ENCODE measurements at regions not wholly inside any gene's neighbourhood (a gene's known extent, or its start where the extent isn't known, plus 50 kb on each side); places are given as distances from the start of the nearest gene placed in this dataset.

DNA sequence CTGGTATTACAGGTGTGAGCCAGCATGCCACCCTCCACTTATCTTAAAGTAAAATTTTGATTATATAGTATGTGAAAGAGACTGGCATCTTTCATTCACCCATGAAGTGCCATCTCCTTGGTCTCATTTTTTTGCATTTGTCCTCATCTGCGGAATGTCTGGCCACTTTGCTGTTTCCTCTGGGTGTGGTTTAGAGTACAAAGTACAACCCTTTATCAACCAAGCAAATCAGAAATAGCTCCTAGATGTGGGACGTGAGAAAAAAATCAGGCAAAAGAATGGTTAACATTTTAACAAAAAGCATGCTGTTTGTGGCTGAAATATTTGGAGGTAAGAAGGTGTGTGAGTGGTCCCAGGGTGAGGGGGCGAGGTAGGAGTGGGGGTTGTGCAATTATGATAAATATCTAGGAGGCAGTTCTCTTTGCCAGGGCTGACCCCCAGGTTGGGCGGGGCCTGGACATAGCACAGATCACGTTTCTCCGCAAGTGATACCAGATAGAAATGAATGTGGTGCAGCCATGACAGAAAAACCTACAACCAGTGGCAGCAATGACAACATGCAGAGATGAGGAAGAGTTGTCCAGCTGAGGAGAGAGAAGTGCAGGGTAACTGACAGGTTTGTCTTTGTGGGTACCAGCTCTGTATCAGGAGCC lies 115.8 kb upstream of the SERTAD2 start:
- no peak for DNase-seq (ENCODE audit: low read depth)

DNA sequence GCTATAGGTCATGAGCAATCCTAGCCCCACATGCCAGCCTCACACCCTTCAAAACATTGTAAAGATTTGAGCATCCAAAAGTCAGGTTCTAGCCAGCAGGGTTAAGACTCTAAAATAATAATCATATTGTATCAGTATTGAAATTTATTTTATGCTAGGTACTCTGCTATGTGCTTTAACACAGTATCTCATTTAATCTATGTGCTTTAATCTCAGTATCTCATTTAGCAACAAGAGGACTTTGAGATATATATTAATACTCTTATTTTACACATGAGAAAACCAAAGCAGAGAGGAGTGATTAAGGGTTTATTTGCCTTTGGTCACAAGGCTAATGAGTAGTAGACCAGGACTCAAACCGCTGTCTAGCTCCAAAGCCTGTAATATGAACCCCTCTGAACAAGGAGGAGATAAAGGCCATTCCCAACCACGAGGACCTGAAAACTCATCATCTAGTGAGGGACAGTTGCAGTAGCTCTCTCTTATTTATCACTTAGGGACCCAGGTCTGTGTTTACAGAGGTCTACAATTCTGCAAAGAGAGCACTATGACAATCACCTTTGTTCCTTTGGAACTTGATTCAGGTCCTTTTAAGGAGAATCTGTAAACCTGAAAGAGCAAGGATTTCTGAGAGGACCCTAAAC lies 116.5 kb upstream of the SERTAD2 start:
- no peak for DNase-seq (ENCODE audit: low read depth)

DNA sequence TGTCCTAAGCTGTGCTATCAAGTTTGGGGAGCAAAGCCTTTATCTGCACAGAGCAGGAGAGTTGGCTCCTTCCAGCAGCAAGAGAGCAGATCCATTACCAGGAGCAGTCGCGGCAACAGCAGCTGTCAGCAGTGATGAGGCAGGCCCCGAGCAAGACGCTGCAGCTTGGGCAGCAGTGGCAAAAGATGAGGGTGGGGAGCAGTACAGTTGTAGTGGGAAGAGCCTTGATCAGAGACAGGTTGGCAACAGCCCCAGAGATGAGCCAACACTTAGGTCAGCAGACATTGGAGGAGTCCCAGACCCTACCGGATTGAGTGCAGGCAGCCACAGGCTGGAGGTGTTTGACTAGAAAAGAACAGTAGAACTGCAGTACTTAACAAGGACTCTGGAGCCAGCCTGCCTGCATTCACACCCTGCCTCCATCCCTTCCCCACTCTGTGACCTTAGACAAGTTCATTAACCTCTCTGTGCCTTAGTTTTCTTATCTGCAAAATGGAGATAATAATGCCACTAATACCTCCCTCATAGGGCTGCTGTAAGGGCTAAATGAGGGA lies 117.1 kb upstream of the SERTAD2 start:
- no peak for DNase-seq (ENCODE audit: low read depth)

DNA sequence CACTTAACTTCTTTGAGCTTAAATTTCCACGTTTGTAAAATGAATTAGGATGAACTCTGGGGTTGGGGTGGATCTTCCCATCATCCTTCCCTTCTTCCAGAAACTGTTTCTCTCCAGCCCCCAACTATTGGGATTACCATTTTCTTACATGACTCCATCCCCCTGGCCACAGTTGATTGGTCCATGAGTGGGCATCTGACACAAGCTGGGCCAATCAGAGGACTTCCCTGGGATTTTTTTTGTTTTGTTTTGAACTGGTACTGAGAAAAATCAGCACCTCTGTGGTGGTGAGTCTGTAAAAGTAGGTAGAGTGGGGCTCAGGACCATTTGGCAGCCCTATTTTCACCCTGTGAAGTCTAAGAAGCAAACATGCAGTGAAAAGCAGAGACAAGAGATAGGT lies 118.0 kb upstream of the SERTAD2 start:
- DNase-seq (ENCODE audit: low read depth) = no peak

DNA sequence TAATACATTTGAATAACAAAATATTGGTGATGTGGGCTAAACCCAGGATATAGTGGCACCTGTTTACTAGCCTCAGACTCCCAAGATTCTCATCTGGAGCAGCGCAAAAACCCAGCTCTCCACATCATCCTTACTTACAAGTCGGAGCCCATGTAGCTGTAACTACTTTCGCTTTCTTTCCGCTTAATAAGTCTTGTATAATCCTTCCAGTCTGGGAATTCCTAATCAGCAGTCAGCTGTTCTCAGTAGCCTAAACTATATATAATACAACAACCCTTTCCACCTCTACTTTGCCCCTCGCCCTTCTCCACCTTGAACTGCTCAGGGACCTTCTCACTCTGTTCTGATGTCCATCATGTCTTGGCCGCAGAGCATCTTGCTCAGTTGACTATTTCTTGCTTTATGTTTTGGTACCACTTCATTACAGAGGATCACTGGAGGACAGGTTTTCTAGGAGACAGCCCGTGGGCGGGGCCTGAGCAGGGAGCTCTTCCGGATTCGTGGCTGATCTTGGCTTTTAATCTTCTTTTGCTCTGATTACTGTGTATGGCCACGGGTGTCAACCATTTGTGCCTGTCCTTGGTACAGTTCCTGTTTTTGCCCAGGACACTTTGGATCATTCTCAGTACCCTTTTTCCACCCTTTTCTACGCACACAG lies 119.9 kb upstream of the SERTAD2 start:
- DNase-seq (ENCODE audit: low read depth) = no peak

DNA sequence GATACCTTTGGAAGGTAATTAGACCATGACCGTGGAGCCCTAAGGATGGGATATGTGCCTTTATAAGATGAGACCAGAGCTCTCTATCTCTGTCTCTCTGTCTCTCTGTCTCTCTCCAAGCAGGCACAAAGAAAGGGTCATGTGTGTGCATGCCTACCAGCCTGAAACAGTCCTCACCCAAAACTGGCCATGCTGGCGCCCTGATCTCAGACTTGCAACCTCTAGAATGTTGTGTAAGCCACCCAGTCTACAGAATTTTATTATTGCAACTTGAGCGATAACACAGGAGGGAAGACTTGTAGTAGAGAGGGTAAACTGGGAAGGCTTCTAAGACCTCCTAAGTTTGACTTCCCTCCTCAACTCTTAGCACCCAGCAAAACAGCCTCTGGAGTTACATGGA lies 124.1 kb upstream of the SERTAD2 start:
- DNase-seq (ENCODE audit: low read depth) = no peak

DNA sequence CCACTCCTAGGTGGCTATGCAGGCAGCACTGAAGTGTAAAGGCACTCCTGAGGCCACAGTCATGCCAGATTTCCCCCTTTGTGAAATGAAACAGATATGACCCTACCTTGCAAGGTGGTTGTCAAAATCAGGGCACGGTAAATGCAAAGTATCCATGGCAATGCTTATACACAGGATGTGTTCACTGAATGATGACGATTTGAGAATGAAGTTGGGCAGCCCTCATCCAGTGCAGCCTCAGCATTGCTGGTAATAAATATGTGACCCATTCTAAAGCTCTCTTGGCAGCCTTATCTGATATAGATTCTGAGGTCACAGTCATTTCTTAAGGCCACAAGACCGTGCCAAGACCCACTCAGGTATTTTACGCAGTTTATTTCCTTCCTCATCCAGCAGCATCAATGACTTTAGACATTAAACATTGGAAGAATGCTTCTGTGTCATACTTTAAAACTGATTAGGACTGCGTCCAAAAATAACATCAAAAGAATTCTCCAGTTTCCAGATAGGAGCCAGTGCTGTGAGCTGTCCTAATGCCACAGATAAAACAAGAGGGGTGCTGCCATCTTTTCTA lies 125.5 kb upstream of the SERTAD2 start:
- no peak for DNase-seq (ENCODE audit: low read depth)

DNA sequence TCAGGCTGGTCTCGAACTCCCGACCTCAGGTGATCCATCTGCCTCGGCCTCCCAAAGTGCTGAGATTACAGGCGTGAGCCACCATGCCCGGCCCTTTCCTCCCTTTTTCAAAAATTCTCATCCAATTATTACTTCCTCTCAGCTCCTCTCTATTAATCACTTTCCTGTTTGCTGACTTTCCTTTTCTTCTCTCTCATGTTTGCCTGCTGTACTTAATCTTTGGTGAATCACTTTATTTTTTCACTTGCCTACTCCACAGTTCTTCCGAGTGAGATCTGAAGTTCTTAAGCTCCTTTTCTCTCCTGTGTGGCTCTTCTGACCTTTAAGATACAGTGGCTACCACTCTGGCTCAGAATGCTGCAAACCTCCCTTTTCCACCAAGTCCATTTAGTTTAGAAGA lies 126.3 kb upstream of the SERTAD2 start:
- DNase-seq (ENCODE audit: low read depth) = no peak

DNA sequence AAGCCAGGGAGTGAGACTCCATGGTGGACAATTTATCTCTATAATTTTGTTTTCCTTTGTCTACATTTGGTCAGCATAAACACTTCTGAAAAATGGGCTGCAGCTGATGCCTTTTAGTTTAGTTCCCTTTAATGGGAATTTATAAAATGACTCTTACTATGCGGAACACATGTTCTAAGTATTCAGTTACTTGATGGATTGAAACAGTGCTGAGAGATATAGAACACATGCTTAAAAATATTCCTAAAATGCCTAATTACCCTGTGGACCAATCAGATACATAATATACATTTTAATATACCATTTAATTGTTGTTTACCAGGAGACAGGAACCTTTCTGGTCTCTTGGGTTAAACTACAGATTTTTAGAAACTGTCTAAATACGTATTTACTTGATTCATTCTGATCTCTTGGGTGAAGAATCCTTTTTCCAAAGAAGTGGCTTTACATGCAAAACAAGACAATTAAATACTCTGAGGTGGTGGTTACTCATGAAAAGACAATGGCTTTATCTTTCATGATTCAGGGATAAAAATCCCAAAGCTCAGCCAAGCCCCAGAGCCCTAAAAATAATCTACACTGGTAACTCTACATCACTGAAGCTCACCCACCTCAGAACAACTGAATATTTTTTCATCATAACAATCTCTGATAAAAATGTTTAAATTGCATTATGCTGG lies 128.1 kb upstream of the SERTAD2 start:
- DNase-seq (ENCODE audit: low read depth) = no peak

DNA sequence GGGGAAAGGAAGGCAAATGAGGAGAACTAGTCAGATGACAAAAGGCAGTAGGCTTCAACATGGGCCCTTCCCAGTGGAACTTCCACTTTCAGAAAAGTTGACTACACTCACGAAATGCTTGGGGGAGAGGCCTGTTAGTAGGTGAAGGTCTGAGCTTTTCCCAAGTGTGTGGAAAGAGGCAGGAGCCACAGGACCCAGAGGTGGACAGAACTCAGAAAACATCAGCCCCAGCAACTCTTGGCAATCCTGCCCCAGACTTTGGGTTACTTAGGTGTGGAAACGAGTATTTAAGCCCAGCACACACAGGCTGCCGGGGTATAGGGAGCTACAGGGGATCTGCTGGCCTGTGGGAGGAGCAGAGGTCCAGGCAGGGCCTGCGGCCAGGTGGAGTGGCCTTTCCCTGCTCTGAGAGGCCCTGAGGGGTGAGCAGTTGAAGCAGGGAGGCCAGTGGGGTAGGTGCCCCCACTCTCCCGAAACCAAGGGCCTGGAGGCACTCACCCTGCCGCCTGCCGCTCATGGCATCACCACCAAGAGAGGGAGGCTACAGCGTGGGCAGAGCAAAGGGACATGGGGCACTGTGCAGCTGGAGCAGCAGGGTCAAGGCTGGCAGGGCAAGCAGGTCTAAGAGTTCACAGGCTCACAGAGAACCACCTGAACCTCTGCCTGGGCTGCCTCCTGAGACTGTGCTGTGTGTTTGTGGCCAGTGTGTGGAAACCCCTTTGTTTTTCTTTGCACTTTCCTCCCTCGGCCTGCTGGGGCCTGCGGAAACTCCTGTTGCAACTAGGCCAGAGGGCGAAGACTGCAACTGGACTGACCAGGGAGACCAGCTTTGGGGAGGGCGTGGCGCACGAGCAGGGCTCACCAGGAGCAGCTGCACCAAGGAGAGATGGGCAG lies 130.7 kb upstream of the SERTAD2 start:
- no peak for DNase-seq (ENCODE audit: low read depth)

DNA sequence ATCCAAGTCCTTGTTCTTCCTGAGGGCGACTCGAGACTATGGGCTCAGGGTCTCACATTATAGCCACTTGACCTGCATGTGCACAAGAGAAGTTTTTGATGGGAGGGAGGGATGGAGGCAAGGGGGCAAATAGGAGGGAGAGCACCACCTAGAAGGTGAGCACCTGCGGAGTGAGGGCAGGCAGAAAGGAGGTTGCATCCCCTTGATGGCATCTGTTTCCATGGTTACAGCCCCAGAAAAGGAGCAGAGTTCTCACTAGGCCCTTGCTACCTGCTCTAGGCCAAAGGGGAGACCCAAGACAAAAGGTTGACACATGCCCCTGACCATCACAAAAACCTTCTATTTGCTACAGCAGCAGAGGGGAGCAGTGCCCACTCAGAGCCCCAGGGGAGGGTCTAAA lies 131.5 kb upstream of the SERTAD2 start:
- no peak for DNase-seq (ENCODE audit: low read depth)

DNA sequence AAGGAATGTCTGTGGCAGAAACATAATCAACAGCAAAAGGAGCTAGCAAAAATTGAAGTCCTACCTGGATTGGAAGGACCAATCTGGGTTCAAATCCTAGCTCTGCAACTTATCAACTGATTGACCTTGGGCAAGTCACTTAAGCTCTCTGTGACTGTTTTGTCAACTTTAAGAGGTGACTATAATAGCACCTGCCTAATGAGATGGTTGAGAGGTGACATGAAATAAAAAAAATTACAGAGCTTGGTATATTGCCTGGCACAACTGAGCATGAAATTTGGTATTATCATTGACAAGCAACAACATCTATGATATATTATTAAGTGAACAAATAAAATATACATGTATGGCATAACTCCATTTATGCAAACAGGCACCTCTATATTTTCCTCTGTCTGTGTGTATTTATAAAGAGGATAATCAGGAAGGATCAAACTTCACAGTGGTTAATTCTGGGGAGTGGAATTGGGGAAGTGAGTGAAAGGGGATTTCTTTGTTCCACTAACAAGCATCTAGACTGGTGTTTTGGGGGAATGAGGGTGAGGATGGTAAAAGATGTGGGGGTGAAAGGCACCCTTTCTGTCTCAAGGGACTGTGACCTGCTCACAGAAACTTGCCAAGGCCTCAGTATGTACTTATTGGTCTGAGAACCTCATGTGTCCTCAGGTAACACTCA lies 132.8 kb upstream of the SERTAD2 start:
- no peak for DNase-seq (ENCODE audit: low read depth)

DNA sequence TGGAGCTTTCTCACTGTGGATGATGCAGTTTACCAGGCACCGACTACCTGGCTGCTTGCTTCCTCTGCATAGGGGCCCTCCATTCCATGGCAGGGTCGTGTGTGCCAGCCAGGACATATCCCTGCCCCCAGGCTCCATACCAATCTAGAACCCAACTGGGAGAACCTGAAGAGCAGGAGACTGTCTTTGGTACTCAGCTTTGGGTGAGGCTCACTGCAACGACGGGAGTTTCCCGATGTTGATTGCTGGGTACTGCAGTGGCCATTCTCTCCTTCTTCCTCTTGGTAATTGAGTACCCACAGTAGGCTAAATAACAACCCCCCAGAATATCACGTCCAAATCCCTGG lies 133.3 kb upstream of the SERTAD2 start:
- no peak for DNase-seq (ENCODE audit: low read depth)

DNA sequence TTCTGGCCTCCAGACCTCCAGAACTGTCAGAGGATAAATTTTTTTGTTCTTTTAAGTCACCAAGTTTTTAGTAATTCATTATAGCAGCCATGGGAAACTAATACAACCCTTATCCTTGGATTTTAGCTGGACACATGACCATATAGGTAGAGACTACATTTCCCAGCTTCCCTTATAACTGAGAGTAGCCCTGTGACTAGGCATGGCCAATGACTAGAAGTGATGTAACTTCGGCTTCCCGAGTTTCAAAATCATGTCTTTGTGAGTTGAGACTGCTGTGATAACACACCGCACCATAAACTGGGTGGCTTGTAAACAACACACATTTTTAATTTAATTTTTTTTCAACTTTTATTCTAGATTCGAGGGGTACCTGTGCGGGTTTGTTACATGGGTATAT lies 134.0 kb upstream of the SERTAD2 start:
- no peak for DNase-seq (ENCODE audit: low read depth)

DNA sequence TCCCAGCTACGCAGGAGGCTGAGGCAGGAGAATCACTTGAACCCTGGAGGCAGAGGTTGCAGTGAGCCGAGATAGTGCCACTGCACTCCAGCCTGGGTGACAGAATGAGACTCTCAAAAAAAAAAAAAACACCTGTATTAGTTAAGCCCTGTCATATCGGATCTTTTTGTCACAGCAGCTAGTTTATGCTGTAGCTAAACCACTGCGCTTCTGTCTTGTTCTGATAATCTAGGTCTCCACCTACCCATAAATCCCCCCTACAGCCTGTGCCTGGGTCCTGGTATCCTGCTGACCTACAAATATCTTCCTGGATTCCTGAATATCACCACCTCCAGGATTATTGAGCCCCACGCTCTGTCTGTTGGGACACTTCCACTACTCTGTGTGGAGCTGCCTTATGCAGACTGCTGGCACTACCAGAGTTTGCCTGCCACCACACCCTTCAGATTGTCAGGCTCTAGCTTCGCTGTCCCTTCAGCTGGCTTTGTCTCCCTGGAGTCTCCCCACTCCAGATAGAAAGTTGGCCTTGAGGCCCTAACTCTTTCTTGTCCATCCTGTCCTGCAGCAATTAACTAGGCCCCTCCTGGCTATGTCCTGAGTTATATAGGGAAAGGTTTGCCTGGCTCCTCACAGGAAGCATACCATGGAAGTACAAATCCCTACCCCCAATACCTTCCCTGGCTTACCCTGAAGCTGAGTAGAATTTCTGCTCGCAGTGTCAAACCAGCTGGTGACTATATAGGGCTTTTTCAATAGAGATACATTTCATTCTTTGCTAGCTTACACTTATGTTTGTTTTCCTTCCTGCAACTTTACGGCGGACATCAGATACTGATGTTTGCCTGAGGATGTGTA lies 136.0 kb upstream of the SERTAD2 start:
- no peak for DNase-seq (ENCODE audit: low read depth)

DNA sequence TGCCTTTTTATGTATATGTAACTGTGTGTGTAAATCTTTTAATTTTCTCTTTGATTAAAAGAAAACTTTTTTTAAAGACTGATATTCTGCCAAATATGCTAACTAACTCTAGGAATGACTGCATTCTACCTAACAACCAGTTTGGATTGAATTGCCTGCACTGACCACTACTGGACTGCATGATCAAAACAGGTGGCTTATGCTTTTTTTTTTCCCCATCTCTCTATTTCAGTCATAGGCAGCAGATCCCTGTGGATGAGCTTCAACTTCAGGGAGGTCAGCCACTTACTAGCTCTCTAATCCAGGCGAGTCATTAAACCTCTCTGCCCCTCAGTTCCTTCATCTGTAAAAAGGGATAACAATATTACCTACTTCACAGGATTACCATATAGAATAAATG lies 138.6 kb upstream of the SERTAD2 start:
- no peak for DNase-seq (ENCODE audit: low read depth)

DNA sequence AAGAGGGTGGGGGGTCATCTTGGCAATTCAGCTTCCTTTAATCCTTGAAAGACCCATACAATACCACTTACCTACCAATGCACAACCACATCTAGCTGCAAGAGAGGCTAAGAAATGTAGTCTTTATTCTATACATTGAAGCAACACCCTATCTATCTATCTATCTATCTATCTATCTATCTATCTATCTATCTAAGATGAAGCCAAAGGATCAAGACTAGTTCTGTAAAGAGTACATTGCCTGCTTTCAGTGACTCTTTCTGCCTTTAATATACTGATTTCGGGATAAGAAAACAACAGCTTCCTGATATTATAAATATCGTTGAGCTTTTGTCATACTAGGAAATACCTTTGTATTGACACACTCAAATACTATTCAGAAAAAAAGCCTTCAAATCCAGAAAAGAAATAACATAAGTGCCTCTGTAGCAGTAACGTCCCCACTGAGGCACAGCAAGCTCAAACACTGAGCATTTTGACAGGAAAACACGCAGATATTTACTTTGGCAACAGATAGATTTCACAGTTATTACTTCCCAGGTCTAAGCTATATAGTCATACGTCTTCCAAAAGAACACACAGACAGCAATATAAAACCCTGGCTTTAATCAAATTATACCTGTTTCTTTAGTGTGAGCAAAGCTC lies 139.4 kb upstream of the SERTAD2 start:
- DNase-seq (ENCODE audit: low read depth) = no peak

DNA sequence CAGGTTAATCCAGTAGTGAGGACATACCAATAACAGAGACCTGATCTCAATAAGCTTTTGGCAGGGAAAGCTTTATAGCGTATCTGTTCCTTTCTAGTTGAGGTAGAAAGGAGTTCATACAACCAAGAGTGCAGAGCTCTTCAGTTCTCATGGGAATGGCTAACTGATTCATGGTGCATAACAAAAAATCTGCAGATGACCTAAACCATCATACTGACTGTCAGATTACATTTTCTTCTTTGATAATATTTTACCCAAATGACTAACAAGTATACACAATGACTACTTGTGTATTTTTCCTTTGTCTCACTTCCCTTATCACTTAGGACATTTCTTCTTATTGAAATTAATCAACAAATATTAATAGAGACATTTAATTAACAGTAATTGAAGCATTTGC lies 140.0 kb upstream of the SERTAD2 start:
- DNase-seq (ENCODE audit: low read depth) = no peak

DNA sequence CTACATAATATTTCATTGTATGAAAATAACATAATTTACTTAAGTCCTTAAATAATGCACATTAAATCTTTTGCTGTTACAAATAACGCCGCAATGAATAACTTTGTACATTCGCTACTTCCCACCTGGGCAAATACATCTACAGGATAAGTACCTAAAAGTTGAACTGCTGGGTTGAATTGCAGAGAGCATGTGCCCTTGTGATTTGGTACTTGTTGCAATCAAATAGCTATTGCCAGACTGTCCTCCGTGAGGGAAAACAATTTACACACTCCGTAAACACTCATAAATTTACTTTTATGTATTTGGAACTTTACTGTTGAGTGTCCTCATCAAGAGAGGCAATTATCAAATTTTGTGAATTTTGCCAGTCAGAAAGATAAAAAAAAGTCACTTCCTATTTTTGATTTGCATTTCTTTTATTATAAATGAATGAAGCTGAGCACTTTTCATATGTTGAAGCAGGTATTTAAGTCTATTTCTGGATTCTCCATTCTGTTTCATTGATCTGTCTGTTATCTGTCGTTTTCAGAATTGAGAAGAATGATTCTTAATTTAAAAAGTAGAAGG lies 140.8 kb upstream of the SERTAD2 start:
- DNase-seq (ENCODE audit: low read depth) = no peak

Data from stimulated activated CD8-positive, alpha-beta memory T cell treated with anti-CD3 and anti-CD28 coated beads, Interleukin-15, amount 100 ng/mL, for 1 hour (primary cell).